PC-3 (cell line): ENCODE measurements at regions not wholly inside any gene's neighbourhood (a gene's known extent, or its start where the extent isn't known, plus 50 kb on each side); places are given as distances from the start of the nearest gene placed in this dataset.

Experiments
- ATAC-seq: fragments of 200-7000 bp; cut with Tn5 transposase; 2 replicates; pipeline ENCODE4 v1.9.1; 2020; ENCODE audit warnings: mild to moderate bottlenecking, moderate library complexity
- BruUV-seq: library from RNA; stranded (reverse); fragments of 400-500 nt; replicated peaks from 2 replicates; lab custom pipeline; 2021; lab: Mats Ljungman, UMichigan
- CTCF ChIA-PET: fragments of 300-600 bp; sonication (Branson Sonifier 250); formaldehyde crosslinking; loops from one replicate; lab custom pipeline; 2022; ENCODE audit warnings: antibody characterized with exemption; lab: Charles Lee
- POLR2A ChIA-PET: fragments of 300-600 bp; sonication (Branson Sonifier 250); formaldehyde crosslinking; loops from one replicate; lab custom pipeline; 2022; ENCODE audit warnings: antibody characterized with exemption; ENCODE audit not compliant: unreplicated experiment; lab: Charles Lee
- DNase-seq: peaks from one replicate; pipeline ENCODE4 v3.0.0-alpha.2; 2015
- H2AFZ ChIP-seq: fragments of 300-600 bp; sonication (generic); 2 replicates; pipeline ENCODE4 v1.6.0; 2016; ENCODE audit warnings: antibody characterized with exemption, low read length
- H3F3A ChIP-seq: fragments of 300-600 bp; sonication (generic); one replicate; pipeline ENCODE4 v1.6.0; 2017; ENCODE audit warnings: antibody characterized with exemption, low read length, control low read depth, mild to moderate bottlenecking; ENCODE audit not compliant: unreplicated experiment
- H3K27ac ChIP-seq: fragments of 300-600 bp; sonication (generic); 2 replicates; pipeline ENCODE4 v1.5.1; 2016; ENCODE audit warnings: mild to moderate bottlenecking, low read length
- H3K27me3 ChIP-seq: fragments of 300-600 bp; sonication (generic); 2 replicates; pipeline ENCODE4 v1.6.1; 2016; ENCODE audit warnings: low read length, mixed read lengths
- H3K36me3 ChIP-seq: fragments of 300-600 bp; sonication (generic); 2 replicates; pipeline ENCODE4 v1.6.1; 2016; ENCODE audit warnings: low read depth, mixed run types, low read length, mixed read lengths
- H3K4me1 ChIP-seq: fragments of 300-600 bp; sonication (generic); 2 replicates; pipeline ENCODE4 v1.5.1; 2016; ENCODE audit warnings: low read length; ENCODE audit not compliant: insufficient read depth
- H3K4me2 ChIP-seq: fragments of 300-600 bp; sonication (generic); 2 replicates; pipeline ENCODE4 v1.6.0; 2016; ENCODE audit warnings: low read length
- H3K4me3 ChIP-seq: fragments of 300-600 bp; sonication (generic); 2 replicates; pipeline ENCODE4 v1.5.1; 2016; ENCODE audit warnings: mild to moderate bottlenecking, low read length, mixed read lengths
- H3K79me2 ChIP-seq: fragments of 300-600 bp; sonication (generic); 2 replicates; pipeline ENCODE4 v1.6.1; 2017; ENCODE audit warnings: low read length, mixed read lengths
- H3K9ac ChIP-seq: fragments of 300-600 bp; sonication (generic); 2 replicates; pipeline ENCODE4 v1.6.0; 2016; ENCODE audit warnings: mild to moderate bottlenecking, low read length
- H3K9me2 ChIP-seq: fragments of 300-600 bp; sonication (generic); replicated peaks from 2 replicates; pipeline ENCODE4 v1.6.1; 2016; ENCODE audit warnings: mixed run types, low read length, mixed read lengths
- H3K9me3 ChIP-seq: fragments of 300-600 bp; sonication (generic); 2 replicates; pipeline ENCODE4 v1.6.1; 2016; ENCODE audit warnings: low read length, mixed read lengths
- H4K20me1 ChIP-seq: fragments of 300-600 bp; sonication (generic); 2 replicates; pipeline ENCODE4 v1.6.1; 2016; ENCODE audit warnings: low read length, mixed read lengths
- EZH2 ChIP-seq: fragments of 300-600 bp; sonication (generic); IDR thresholded peaks from one replicate; pipeline ENCODE4 v1.6.1; 2017; ENCODE audit warnings: antibody characterized with exemption, mild to moderate bottlenecking, low read length; ENCODE audit not compliant: unreplicated experiment
- EZH2phosphoT487 ChIP-seq: fragments of 300-600 bp; sonication (generic); IDR thresholded peaks from 2 replicates; pipeline ENCODE4 v1.6.1; 2018; ENCODE audit warnings: mild to moderate bottlenecking, antibody characterized with exemption, low read length, borderline replicate concordance
- intact Hi-C: fragments of 100-400 bp; cut with micrococcal nuclease; formaldehyde crosslinking; loops from 2 replicates; pipeline ENCODE4 v1.9.0; 2023
- TF ChIP-seq, protein P1 (sequence below): fragments of 300-600 bp; sonication (generic); conservative IDR thresholded peaks from 2 replicates; pipeline ENCODE4 v1.5.1; 2017; ENCODE audit warnings: antibody characterized with exemption, low read depth, mild to moderate bottlenecking, low read length

- H3K4me3 ChIP-seq = no peak overlapping the region
- H3K9me2 ChIP-seq = no peaks in the 10 kb centered on the region
- ATAC-seq (no peak), DNase-seq (no peak)
- ChIA-PET CTCF (no interaction called here), POLR2A (no interaction called here)
- no TSS peak for BruUV-seq
- no peaks in the 10 kb centered on the region for H3K27me3 ChIP-seq
- H3F3A ChIP-seq = no peaks in the 10 kb centered on the region
- TF ChIP-seq, protein P1, sequence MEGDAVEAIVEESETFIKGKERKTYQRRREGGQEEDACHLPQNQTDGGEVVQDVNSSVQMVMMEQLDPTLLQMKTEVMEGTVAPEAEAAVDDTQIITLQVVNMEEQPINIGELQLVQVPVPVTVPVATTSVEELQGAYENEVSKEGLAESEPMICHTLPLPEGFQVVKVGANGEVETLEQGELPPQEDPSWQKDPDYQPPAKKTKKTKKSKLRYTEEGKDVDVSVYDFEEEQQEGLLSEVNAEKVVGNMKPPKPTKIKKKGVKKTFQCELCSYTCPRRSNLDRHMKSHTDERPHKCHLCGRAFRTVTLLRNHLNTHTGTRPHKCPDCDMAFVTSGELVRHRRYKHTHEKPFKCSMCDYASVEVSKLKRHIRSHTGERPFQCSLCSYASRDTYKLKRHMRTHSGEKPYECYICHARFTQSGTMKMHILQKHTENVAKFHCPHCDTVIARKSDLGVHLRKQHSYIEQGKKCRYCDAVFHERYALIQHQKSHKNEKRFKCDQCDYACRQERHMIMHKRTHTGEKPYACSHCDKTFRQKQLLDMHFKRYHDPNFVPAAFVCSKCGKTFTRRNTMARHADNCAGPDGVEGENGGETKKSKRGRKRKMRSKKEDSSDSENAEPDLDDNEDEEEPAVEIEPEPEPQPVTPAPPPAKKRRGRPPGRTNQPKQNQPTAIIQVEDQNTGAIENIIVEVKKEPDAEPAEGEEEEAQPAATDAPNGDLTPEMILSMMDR = no peak
- TF ChIP-seq EZH2 (no peak), EZH2phosphoT487 (no peak)
- no peaks in the 10 kb centered on the region for H3K9me3 ChIP-seq
- H2AFZ ChIP-seq = no peak overlapping the region
- H3K4me1 ChIP-seq = no peaks in the 10 kb centered on the region
- H3K27ac ChIP-seq = no peak overlapping the region
- H4K20me1 ChIP-seq = no peaks in the 10 kb centered on the region
- no peak overlapping the region for H3K4me2 ChIP-seq
- intact Hi-C loops = no loop called here
- H3K36me3 ChIP-seq = no peaks in the 10 kb centered on the region
- H3K9ac ChIP-seq = no peak overlapping the region
- H3K79me2 ChIP-seq = no peaks in the 10 kb centered on the region
Observed at GRCh38 chr6:164570801-164571200, 738.6 kb downstream of the C6orf118 start.

GRCh38 chr6:164569509-164569908, 739.9 kb downstream of the C6orf118 start:
- DNase-seq = no peak
- BruUV-seq = no TSS peak
- CTCF ChIA-PET = no interaction called here

DNA sequence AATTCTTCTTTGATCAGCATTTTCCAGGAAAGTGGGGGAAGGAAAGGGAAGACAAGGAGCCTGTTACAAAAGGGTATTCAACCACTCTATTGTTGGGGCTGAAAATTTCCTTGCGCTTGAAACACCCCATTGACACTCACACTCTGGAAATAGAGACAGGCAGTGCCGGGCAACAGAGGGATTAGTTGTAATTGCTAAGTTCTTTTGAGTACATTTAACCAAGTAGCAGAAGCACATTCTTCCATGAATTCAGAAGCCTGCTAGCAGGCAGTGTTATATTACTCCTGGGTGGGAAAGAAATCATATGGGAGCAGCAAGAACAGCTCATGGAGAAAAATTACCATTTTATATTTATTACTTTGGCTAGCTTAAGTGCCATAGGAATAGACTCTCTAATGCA, 745.5 kb downstream of the C6orf118 start:
- intact Hi-C loops = no loop called here
- DNase-seq = no peak
- no peaks in the 10 kb centered on the region for H3F3A ChIP-seq
- ChIA-PET CTCF (no interaction called here), POLR2A (no interaction called here)
- H3K36me3 ChIP-seq = no peaks in the 10 kb centered on the region
- no peaks in the 10 kb centered on the region for H3K9me3 ChIP-seq
- H3K9ac ChIP-seq = no peak overlapping the region
- H3K9me2 ChIP-seq = no peaks in the 10 kb centered on the region
- ATAC-seq = no peak
- TF ChIP-seq, protein P1 = no peak
- TF ChIP-seq EZH2phosphoT487 (no peak), EZH2 (no peak)
- H3K4me3 ChIP-seq = no peak overlapping the region
- no peak overlapping the region for H2AFZ ChIP-seq
- no peaks in the 10 kb centered on the region for H3K4me1 ChIP-seq
- no TSS peak for BruUV-seq
- H3K79me2 ChIP-seq = no peaks in the 10 kb centered on the region
- H3K27ac ChIP-seq = no peak overlapping the region
- H3K27me3 ChIP-seq = no peaks in the 10 kb centered on the region
- H3K4me2 ChIP-seq = no peak overlapping the region
- H4K20me1 ChIP-seq = no peaks in the 10 kb centered on the region

More at GRCh38 chr6:164569509-164569908, 739.9 kb downstream of the C6orf118 start:
- no peaks in the 10 kb centered on the region for H3K9me3 ChIP-seq
- no peaks in the 10 kb centered on the region for H3F3A ChIP-seq
- intact Hi-C loops = no loop called here
- H3K9me2 ChIP-seq = no peaks in the 10 kb centered on the region
- no peaks in the 10 kb centered on the region for H4K20me1 ChIP-seq
- ATAC-seq = no peak
- no peak overlapping the region for H3K4me3 ChIP-seq
- H2AFZ ChIP-seq = no peak overlapping the region
- H3K4me2 ChIP-seq = no peak overlapping the region
- H3K36me3 ChIP-seq = no peaks in the 10 kb centered on the region
- TF ChIP-seq EZH2phosphoT487 (no peak), EZH2 (no peak)
- TF ChIP-seq, protein P1 = no peak
- no peaks in the 10 kb centered on the region for H3K27me3 ChIP-seq
- H3K4me1 ChIP-seq = no peaks in the 10 kb centered on the region
- H3K27ac ChIP-seq = no peak overlapping the region
- no peak overlapping the region for H3K9ac ChIP-seq
- no peaks in the 10 kb centered on the region for H3K79me2 ChIP-seq
- POLR2A ChIA-PET = no interaction called here
